DOHH2 (cell line): ENCODE measurements at regions not wholly inside any gene's neighbourhood (a gene's known extent, or its start where the extent isn't known, plus 50 kb on each side); places are given as distances from the start of the nearest gene placed in this dataset.

Experiments
- H3F3A ChIP-seq: fragments of 200-600 bp; sonication (generic), shearing (Covaris generic); 2 replicates; pipeline ENCODE4 v1.6.0; 2016; ENCODE audit warnings: antibody characterized with exemption, mild to moderate bottlenecking; ENCODE audit not compliant: control insufficient read depth, insufficient read depth
- H3K27ac ChIP-seq: fragments of 200-600 bp; sonication (generic); 2 replicates; pipeline ENCODE4 v1.5.1; 2014; ENCODE audit warnings: low read depth, mild to moderate bottlenecking, low read length, moderate library complexity
- H3K27me3 ChIP-seq: fragments of 200-600 bp; sonication (generic); 2 replicates; pipeline ENCODE4 v1.6.1; 2014; ENCODE audit warnings: mild to moderate bottlenecking, low read length, mixed read lengths; ENCODE audit not compliant: control insufficient read depth
- H3K36me3 ChIP-seq: fragments of 200-600 bp; sonication (generic); 2 replicates; pipeline ENCODE4 v1.6.1; 2014; ENCODE audit warnings: mild to moderate bottlenecking, low read length, moderate library complexity, mixed read lengths; ENCODE audit not compliant: control insufficient read depth
- H3K4me1 ChIP-seq: fragments of 200-600 bp; sonication (generic); 2 replicates; pipeline ENCODE4 v1.6.1; 2014; ENCODE audit warnings: mild to moderate bottlenecking, low read length, mixed read lengths; ENCODE audit not compliant: control insufficient read depth
- H3K4me2 ChIP-seq: fragments of 200-600 bp; sonication (generic); 2 replicates; pipeline ENCODE4 v1.6.0; 2014; ENCODE audit warnings: mild to moderate bottlenecking, low read length, moderate library complexity
- H3K4me3 ChIP-seq: fragments of 200-600 bp; sonication (generic); 2 replicates; pipeline ENCODE4 v1.5.1; 2014; ENCODE audit warnings: mild to moderate bottlenecking, low read length, mixed read lengths
- H3K79me2 ChIP-seq: fragments of 200-600 bp; sonication (generic); 2 replicates; pipeline ENCODE4 v1.6.1; 2014; ENCODE audit warnings: mild to moderate bottlenecking, low read length, mixed read lengths; ENCODE audit not compliant: control insufficient read depth
- H3K9me2 ChIP-seq: fragments of 200-600 bp; sonication (generic); replicated peaks from 2 replicates; pipeline ENCODE4 v1.6.1; 2014; ENCODE audit warnings: mild to moderate bottlenecking, low read length, mixed read lengths; ENCODE audit not compliant: control insufficient read depth
- H3K9me3 ChIP-seq: fragments of 200-600 bp; sonication (generic); 2 replicates; pipeline ENCODE4 v1.6.1; 2014; ENCODE audit warnings: antibody characterized with exemption, low read length, mixed read lengths; ENCODE audit not compliant: control insufficient read depth, insufficient read depth
- H4K20me1 ChIP-seq: fragments of 200-600 bp; sonication (generic); 2 replicates; pipeline ENCODE4 v1.6.0; 2014; ENCODE audit warnings: low read depth, mild to moderate bottlenecking, antibody characterized with exemption, low read length, moderate library complexity; ENCODE audit not compliant: control insufficient read depth, insufficient read depth
- EZH2phosphoT487 ChIP-seq: fragments of 200-600 bp; sonication (generic); IDR thresholded peaks from 2 replicates; pipeline ENCODE4 v1.6.1; 2017; ENCODE audit warnings: borderline replicate concordance, mild to moderate bottlenecking, antibody characterized with exemption, low read length, moderate library complexity, mixed read lengths
- TF ChIP-seq, protein P1 (sequence below): fragments of 200-600 bp; sonication (generic); IDR thresholded peaks from one replicate; pipeline ENCODE4 v1.5.1; 2014; ENCODE audit warnings: antibody characterized with exemption, mild to moderate bottlenecking, low read depth, low read length; ENCODE audit not compliant: poor library complexity, severe bottlenecking

DNA sequence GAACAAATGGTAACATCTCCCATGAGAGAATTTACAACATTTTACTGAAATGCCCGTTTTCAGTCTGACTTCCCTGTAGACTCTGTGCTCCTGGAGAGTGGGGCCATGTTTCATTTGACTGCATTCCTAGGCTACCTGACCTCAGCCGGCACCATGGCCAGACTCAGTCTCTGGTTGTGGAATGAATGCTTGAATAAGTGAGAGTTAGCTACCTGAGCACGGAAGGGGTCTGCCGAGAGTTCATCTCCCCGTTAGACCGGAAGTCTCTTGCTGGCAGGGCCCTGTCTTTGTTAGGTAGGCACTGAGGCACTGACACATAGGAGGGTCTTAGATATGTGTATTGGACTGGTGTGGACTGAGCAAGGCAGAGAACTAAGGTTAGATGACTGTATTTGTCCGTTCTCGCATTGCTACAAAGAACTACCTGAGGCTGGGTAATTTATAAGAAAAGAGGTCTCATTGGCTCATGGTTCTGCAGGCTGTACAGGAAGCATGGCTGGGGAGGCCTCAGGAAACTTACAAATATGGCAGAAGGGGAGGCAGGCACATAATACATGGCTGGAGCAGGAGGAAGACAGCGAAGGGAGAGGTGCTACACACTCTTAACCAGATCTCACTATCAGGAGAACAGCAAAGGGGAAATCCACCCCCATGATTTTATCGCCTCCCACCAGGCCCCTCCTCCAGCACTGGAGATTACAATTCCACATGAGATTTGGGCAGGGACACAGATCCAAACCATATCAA is 271.2 kb downstream of the GLI2 start:
- no peaks in the 10 kb centered on the region for H4K20me1 ChIP-seq
- TF ChIP-seq EZH2phosphoT487: no peak
- TF ChIP-seq, protein P1, sequence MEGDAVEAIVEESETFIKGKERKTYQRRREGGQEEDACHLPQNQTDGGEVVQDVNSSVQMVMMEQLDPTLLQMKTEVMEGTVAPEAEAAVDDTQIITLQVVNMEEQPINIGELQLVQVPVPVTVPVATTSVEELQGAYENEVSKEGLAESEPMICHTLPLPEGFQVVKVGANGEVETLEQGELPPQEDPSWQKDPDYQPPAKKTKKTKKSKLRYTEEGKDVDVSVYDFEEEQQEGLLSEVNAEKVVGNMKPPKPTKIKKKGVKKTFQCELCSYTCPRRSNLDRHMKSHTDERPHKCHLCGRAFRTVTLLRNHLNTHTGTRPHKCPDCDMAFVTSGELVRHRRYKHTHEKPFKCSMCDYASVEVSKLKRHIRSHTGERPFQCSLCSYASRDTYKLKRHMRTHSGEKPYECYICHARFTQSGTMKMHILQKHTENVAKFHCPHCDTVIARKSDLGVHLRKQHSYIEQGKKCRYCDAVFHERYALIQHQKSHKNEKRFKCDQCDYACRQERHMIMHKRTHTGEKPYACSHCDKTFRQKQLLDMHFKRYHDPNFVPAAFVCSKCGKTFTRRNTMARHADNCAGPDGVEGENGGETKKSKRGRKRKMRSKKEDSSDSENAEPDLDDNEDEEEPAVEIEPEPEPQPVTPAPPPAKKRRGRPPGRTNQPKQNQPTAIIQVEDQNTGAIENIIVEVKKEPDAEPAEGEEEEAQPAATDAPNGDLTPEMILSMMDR: no peak
- no peaks in the 10 kb centered on the region for H3F3A ChIP-seq
- H3K4me1 ChIP-seq: no peaks in the 10 kb centered on the region
- no peaks in the 10 kb centered on the region for H3K79me2 ChIP-seq
- H3K27ac ChIP-seq: no peak overlapping the region
- 0 out of 2 replicates have a peak, but pooled peaks cover 2% of the 10 kb centered on the region for H3K27me3 ChIP-seq
- no peak overlapping the region for H3K4me3 ChIP-seq
- H3K9me2 ChIP-seq: no peaks in the 10 kb centered on the region
- H3K36me3 ChIP-seq: no peaks in the 10 kb centered on the region
- no peak overlapping the region for H3K4me2 ChIP-seq
- no peaks in the 10 kb centered on the region for H3K9me3 ChIP-seq

DNA sequence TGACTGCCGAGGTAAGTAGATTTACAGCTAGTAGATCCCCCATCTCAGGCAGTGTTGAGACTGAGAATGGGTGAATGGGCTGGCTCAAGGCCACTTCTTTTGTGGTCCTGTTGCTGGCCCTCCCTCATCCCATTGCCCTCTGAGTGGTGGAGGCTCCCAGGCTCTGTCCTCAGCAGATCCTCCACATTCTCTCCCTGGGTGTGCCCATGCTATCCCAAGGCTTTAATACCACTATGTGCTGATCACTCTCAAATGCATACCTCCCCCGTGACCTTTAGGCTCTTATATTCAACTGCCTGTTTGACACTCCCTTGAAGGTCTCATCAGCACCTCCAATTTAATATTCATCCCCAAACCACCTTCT is 271.8 kb downstream of the GLI2 start:
- H3K4me1 ChIP-seq: no peaks in the 10 kb centered on the region
- 0 out of 2 replicates have a peak, but pooled peaks cover 2% of the 10 kb centered on the region for H3K27me3 ChIP-seq
- no peaks in the 10 kb centered on the region for H3K36me3 ChIP-seq
- no peak overlapping the region for H3K27ac ChIP-seq
- no peaks in the 10 kb centered on the region for H3K79me2 ChIP-seq
- no peaks in the 10 kb centered on the region for H3K9me3 ChIP-seq
- no peaks in the 10 kb centered on the region for H4K20me1 ChIP-seq
- H3K9me2 ChIP-seq: no peaks in the 10 kb centered on the region
- no peaks in the 10 kb centered on the region for H3F3A ChIP-seq
- TF ChIP-seq EZH2phosphoT487: no peak
- TF ChIP-seq, protein P1: no peak
- H3K4me2 ChIP-seq: no peak overlapping the region
- no peak overlapping the region for H3K4me3 ChIP-seq

DNA sequence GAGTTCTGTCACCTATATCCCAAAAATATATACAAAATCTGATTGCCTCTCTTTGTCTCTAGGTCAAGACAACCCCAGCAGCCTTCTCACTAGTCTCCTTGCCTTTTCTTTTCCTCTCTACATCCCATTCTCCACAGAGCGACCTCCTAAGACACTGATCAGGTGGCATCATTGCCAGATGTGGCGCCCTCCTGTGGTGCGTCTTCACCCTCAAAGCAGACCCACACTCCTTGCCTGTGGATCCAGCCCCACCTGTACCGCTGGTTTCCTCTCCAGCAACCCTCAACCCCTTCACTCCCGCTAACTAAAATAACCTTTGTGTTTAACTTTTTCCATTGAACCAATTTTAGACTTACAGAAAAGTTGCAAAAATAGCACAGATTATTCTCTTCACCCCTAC is 273.3 kb downstream of the GLI2 start:
- no peaks in the 10 kb centered on the region for H3K9me2 ChIP-seq
- H3K4me1 ChIP-seq: no peaks in the 10 kb centered on the region
- no peaks in the 10 kb centered on the region for H3K79me2 ChIP-seq
- H4K20me1 ChIP-seq: no peaks in the 10 kb centered on the region
- H3K27ac ChIP-seq: no peak overlapping the region
- H3K4me2 ChIP-seq: no peak overlapping the region
- no peaks in the 10 kb centered on the region for H3K36me3 ChIP-seq
- no peaks in the 10 kb centered on the region for H3F3A ChIP-seq
- no peak for TF ChIP-seq EZH2phosphoT487
- TF ChIP-seq, protein P1: peak; percentile 62
- no peaks in the 10 kb centered on the region for H3K9me3 ChIP-seq
- H3K4me3 ChIP-seq: no peak overlapping the region
- 0 out of 2 replicates have a peak, but pooled peaks cover 2% of the 10 kb centered on the region for H3K27me3 ChIP-seq
